Lower leg skin (tissue), 3 donors: ENCODE measurements at regions not wholly inside any gene's neighbourhood (a gene's known extent, or its start where the extent isn't known, plus 50 kb on each side); places are given as distances from the start of the nearest gene placed in this dataset.

ENCODE experiments used
- POLR2A ChIP-seq, 2 donors: fragments of 450-650 bp; IDR thresholded peaks; one replicate each; pipeline ENCODE4 v1.6.1; 2016 to 2017; ENCODE audit warnings: antibody characterized with exemption in 2 of 2, mild to moderate bottlenecking in 1 of 2, moderate library complexity in 1 of 2
- TF ChIP-seq, protein P1 (sequence below), 3 donors: fragments of 450-650 bp; IDR thresholded peaks; one replicate each; pipeline ENCODE4 v1.5.1; 2016; ENCODE audit warnings: antibody characterized with exemption in 3 of 3, mild to moderate bottlenecking in 3 of 3, moderate library complexity in 2 of 3

DNA sequence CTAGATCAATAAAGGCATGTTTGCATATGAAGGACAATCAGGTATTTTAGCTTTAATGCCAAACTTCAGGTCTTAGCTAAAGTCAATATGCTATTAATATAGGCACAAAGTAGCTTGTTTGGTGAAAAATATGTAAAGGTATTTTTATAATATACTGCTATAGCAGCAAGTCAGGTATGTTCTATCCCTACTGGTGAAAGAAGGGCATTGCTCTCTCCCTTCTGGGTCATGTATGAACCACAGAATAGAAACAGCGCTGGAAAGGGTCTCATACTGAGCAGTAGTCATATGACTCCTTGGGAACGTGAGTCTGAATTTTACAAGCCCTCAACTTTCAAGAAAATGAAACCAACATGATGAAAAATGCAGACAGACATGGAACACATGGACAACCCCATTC lies 314.6 kb downstream of the GRIN2B start:
- TF ChIP-seq, protein P1, sequence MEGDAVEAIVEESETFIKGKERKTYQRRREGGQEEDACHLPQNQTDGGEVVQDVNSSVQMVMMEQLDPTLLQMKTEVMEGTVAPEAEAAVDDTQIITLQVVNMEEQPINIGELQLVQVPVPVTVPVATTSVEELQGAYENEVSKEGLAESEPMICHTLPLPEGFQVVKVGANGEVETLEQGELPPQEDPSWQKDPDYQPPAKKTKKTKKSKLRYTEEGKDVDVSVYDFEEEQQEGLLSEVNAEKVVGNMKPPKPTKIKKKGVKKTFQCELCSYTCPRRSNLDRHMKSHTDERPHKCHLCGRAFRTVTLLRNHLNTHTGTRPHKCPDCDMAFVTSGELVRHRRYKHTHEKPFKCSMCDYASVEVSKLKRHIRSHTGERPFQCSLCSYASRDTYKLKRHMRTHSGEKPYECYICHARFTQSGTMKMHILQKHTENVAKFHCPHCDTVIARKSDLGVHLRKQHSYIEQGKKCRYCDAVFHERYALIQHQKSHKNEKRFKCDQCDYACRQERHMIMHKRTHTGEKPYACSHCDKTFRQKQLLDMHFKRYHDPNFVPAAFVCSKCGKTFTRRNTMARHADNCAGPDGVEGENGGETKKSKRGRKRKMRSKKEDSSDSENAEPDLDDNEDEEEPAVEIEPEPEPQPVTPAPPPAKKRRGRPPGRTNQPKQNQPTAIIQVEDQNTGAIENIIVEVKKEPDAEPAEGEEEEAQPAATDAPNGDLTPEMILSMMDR (IDR thresholded peaks at IDR 0.05) = no peak
- no peak for TF ChIP-seq POLR2A (IDR thresholded peaks at IDR 0.05)
